GM23248 (cell line): ENCODE measurements at regions not wholly inside any gene's neighbourhood (a gene's known extent, or its start where the extent isn't known, plus 50 kb on each side); places are given as distances from the start of the nearest gene placed in this dataset.

Source experiments
- DNase-seq: peaks from one replicate; pipeline ENCODE4 v3.0.0-alpha.2; 2015
- H2AFZ ChIP-seq: fragments of 200-600 bp; sonication (generic); 2 replicates; pipeline ENCODE4 v1.6.1; 2016; ENCODE audit warnings: antibody characterized with exemption
- H3F3A ChIP-seq: fragments of 200-600 bp; sonication (generic); 2 replicates; pipeline ENCODE4 v1.6.1; 2016; ENCODE audit warnings: mild to moderate bottlenecking, antibody characterized with exemption, mixed run types; ENCODE audit not compliant: insufficient read depth
- H3K27ac ChIP-seq: fragments of 200-600 bp; sonication (generic); 2 replicates; pipeline ENCODE4 v1.5.1; 2016; ENCODE audit warnings: mild to moderate bottlenecking
- H3K27me3 ChIP-seq: fragments of 200-600 bp; sonication (generic); replicated peaks from 2 replicates; pipeline ENCODE4 v1.6.1; 2016; ENCODE audit warnings: mild to moderate bottlenecking; ENCODE audit not compliant: insufficient read depth
- H3K36me3 ChIP-seq: fragments of 200-600 bp; sonication (generic); 2 replicates; pipeline ENCODE4 v1.6.1; 2016; ENCODE audit warnings: low read depth, mild to moderate bottlenecking
- H3K4me1 ChIP-seq: fragments of 200-600 bp; sonication (generic); 2 replicates; pipeline ENCODE4 v1.6.1; 2016; ENCODE audit warnings: mild to moderate bottlenecking; ENCODE audit not compliant: insufficient read depth
- H3K4me2 ChIP-seq: fragments of 200-600 bp; sonication (generic); one replicate; pipeline ENCODE4 v1.6.1; 2016; ENCODE audit warnings: mild to moderate bottlenecking; ENCODE audit not compliant: unreplicated experiment
- H3K4me3 ChIP-seq: fragments of 200-600 bp; sonication (generic); 2 replicates; pipeline ENCODE4 v1.5.1; 2016; ENCODE audit warnings: mild to moderate bottlenecking
- H3K79me2 ChIP-seq: fragments of 200-600 bp; sonication (generic); 2 replicates; pipeline ENCODE4 v1.6.1; 2016; ENCODE audit warnings: mild to moderate bottlenecking; ENCODE audit not compliant: insufficient read depth
- H3K9ac ChIP-seq: fragments of 200-600 bp; sonication (generic); 2 replicates; pipeline ENCODE4 v1.6.1; 2016; ENCODE audit warnings: mild to moderate bottlenecking
- H3K9me2 ChIP-seq: fragments of 200-600 bp; sonication (generic); 2 replicates; pipeline ENCODE4 v1.6.1; 2016; ENCODE audit warnings: mixed run types, mild to moderate bottlenecking, moderate library complexity; ENCODE audit not compliant: insufficient read depth
- H3K9me3 ChIP-seq: fragments of 200-600 bp; sonication (generic); one replicate; pipeline ENCODE4 v1.6.1; 2017; ENCODE audit warnings: low read depth
- H4K20me1 ChIP-seq: fragments of 200-600 bp; sonication (generic); 2 replicates; pipeline ENCODE4 v1.6.0; 2016; ENCODE audit not compliant: insufficient read depth
- EZH2 ChIP-seq: fragments of 200-600 bp; sonication (generic); IDR thresholded peaks from 2 replicates; pipeline ENCODE4 v1.6.1; 2018; ENCODE audit warnings: antibody characterized with exemption, mild to moderate bottlenecking; ENCODE audit not compliant: insufficient read depth, poor library complexity, severe bottlenecking
- EZH2phosphoT487 ChIP-seq: fragments of 200-600 bp; sonication (generic); IDR thresholded peaks from 2 replicates; pipeline ENCODE4 v1.6.1; 2018; ENCODE audit warnings: antibody characterized with exemption, moderate library complexity, mild to moderate bottlenecking, low read depth; ENCODE audit not compliant: insufficient read depth
- WGBS, 2 experiments: methylation state at CpG; one replicate each; pipeline ENCODE4 v1.1.6; 2015 to 2017; ENCODE audit warnings: low lambda C conversion rate in 2 of 2, low coverage in 1 of 2; ENCODE audit errors: missing lambda C conversion rate in 2 of 2; 5-methylcytosine and 5-hydroxymethylcytosine counted together
- in situ Hi-C: fragments of 300-500 bp; cut with MboI; formaldehyde crosslinking; loops from 2 replicates; pipeline ENCODE4 v1.15.0; 2020

- WGBS, 2 experiments: 15 to 18% methylated on average over 19 of the region's 19 CpGs
- no peaks in the 10 kb centered on the region for H3K79me2 ChIP-seq
- no peaks in the 10 kb centered on the region for H3K9me3 ChIP-seq
- in situ Hi-C loops: loop anchor here (10.0 kb wide), 1 partner anchor 184 kb away; no protein-coding TSS in a partner anchor
- H3K27ac ChIP-seq: no peak overlapping the region
- peaks cover 39% of the 10 kb centered on the region for H3K27me3 ChIP-seq
- H3K4me2 ChIP-seq: no peak overlapping the region
- no peaks in the 10 kb centered on the region for H3K4me1 ChIP-seq
- H3K9me2 ChIP-seq: no peaks in the 10 kb centered on the region
- TF ChIP-seq EZH2phosphoT487 (no peak), EZH2 (no peak)
- H4K20me1 ChIP-seq: no peaks in the 10 kb centered on the region
- H3F3A ChIP-seq: no peaks in the 10 kb centered on the region
- DNase-seq: peak; percentile 29
- H3K36me3 ChIP-seq: no peaks in the 10 kb centered on the region
- H3K9ac ChIP-seq: no peak overlapping the region
- no peak overlapping the region for H2AFZ ChIP-seq
- H3K4me3 ChIP-seq: no peak overlapping the region
These were observed 73.3 kb upstream of the NFE2L3 start for GRCh38 chr7:26078437-26079336.

GRCh38 chr7:26081638-26082037 is 70.4 kb upstream of the NFE2L3 start:
- Histone ChIP-seq H3K79me2 (no peaks in the 10 kb centered on the region), H3K36me3 (no peaks in the 10 kb centered on the region), H3K27me3 (peaks cover 39% of the 10 kb centered on the region), H3K9me2 (no peaks in the 10 kb centered on the region), H3K4me1 (no peaks in the 10 kb centered on the region), H3K4me3 (no peak overlapping the region), H3K9ac (no peak overlapping the region), H2AFZ (no peak overlapping the region), H3F3A (no peaks in the 10 kb centered on the region), H3K4me2 (no peak overlapping the region), H3K9me3 (no peaks in the 10 kb centered on the region), H3K27ac (no peak overlapping the region), H4K20me1 (no peaks in the 10 kb centered on the region)
- in situ Hi-C loops: loop anchor here (10.0 kb wide), 1 partner anchor 573 kb away; no protein-coding TSS in a partner anchor
- WGBS, 2 experiments: 43 to 48% methylated on average over 2 of the region's 2 CpGs
- DNase-seq: no peak
- no peak for TF ChIP-seq EZH2phosphoT487
- TF ChIP-seq EZH2: no peak

- Histone ChIP-seq H4K20me1 (no peaks in the 10 kb centered on the region), H2AFZ (no peak overlapping the region), H3K27ac (no peak overlapping the region), H3K4me2 (no peak overlapping the region), H3F3A (no peaks in the 10 kb centered on the region), H3K79me2 (no peaks in the 10 kb centered on the region), H3K9me3 (no peaks in the 10 kb centered on the region), H3K4me3 (no peak overlapping the region), H3K27me3 (peaks cover 24% of the 10 kb centered on the region), H3K4me1 (no peaks in the 10 kb centered on the region), H3K9ac (no peak overlapping the region), H3K9me2 (no peaks in the 10 kb centered on the region), H3K36me3 (no peaks in the 10 kb centered on the region)
- in situ Hi-C loops: loop anchor here (10.0 kb wide), 1 partner anchor 572 kb away; no protein-coding TSS in a partner anchor
- 40 to 43% methylated on average over 2 of the region's 2 CpGs for WGBS, 2 experiments
- peak; percentile 13 for DNase-seq
- no peak for TF ChIP-seq EZH2
- no peak for TF ChIP-seq EZH2phosphoT487
These were observed 68.9 kb upstream of the NFE2L3 start for GRCh38 chr7:26083113-26083512.

GRCh38 chr7:26084418-26084817 is 67.6 kb upstream of the NFE2L3 start:
- no peak overlapping the region for H3K4me2 ChIP-seq
- H3K27me3 ChIP-seq: peaks cover 11% of the 10 kb centered on the region
- no peak for DNase-seq
- no peaks in the 10 kb centered on the region for H3K36me3 ChIP-seq
- TF ChIP-seq EZH2phosphoT487: no peak
- TF ChIP-seq EZH2: no peak
- no peak overlapping the region for H3K9ac ChIP-seq
- no peaks in the 10 kb centered on the region for H3F3A ChIP-seq
- no peaks in the 10 kb centered on the region for H3K79me2 ChIP-seq
- H3K9me3 ChIP-seq: no peaks in the 10 kb centered on the region
- no peak overlapping the region for H2AFZ ChIP-seq
- in situ Hi-C loops: loop anchor here (10.0 kb wide), 1 partner anchor 570 kb away; no protein-coding TSS in a partner anchor
- H4K20me1 ChIP-seq: no peaks in the 10 kb centered on the region
- no peaks in the 10 kb centered on the region for H3K4me1 ChIP-seq
- WGBS, 2 experiments: 70 to 72% methylated on average over 7 of the region's 7 CpGs
- H3K4me3 ChIP-seq: no peak overlapping the region
- no peaks in the 10 kb centered on the region for H3K9me2 ChIP-seq
- no peak overlapping the region for H3K27ac ChIP-seq
